ENCODE measurements at regions not wholly inside any gene's neighbourhood (a gene's known extent, or its start where the extent isn't known, plus 50 kb on each side); places are given as distances from the start of the nearest gene placed in this dataset.

DNA sequence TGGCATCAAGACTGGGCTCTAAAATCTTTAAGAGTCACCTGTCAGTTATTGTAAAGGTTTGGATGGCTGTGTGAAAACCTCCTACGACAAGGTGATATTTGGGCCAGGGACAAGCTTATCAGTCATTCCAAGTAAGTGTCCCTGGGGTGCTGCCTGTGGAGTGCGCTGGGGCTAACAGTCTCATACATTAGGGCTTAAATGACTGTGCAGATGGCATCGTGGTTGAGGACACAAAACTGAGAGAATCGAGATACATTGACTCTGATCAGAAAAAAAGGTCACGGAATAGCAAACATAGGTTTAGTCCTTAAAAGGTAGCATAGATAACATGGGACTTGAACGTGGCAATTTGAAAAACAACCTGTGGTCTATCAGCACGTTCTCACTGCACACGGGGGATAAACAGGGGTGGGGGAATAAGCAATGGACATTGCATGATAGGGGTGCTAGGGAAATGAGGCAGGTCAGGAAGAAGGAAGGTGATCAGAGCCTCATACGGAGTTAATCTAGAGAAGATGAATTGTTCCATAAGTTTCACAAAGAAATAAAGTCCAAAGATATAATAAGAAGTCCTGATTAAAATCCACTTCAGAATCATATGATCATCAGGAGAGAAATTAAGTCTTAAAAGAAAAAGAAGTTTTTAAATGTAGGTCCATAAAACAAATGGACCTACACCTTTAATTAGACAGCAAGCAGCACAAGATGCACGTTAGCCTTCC, 100.3 kb downstream of the DAD1 start:
- WGBS = 52% methylated on average over 10 of the region's 10 CpGs
- H3K4me3 ChIP-seq (ENCODE audit: low read depth in 1 of 3, low read length in 3 of 3) = no peak overlapping the region

DNA sequence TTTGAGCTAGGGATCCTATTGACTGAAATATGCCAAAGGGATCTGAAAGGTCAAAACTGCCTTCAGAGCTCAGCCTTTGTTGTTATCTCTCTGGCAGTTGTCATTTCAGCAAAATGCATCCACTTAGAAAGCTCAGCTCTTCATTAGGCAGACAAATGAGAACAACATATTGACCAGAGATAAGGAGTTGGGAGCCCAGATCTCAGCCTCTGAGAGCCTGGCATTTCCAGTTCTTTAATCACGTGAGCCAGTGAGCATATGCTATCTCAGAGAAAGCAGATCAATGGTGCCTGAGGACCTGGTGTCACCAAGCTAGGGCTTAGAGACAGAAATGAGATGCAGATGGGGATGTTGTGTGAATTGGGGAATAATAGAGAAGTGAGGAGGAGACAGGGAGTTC, 101.1 kb downstream of the DAD1 start:
- H3K9me3 ChIP-seq (ENCODE audit: control insufficient read depth in 4 of 4, low read length in 3 of 4) = no peaks in the 10 kb centered on the region
- peaks cover 0 to 10% (median 1%) of the 10 kb centered on the region in 4 donors for H3K27me3 ChIP-seq (ENCODE audit: control insufficient read depth in 4 of 4, insufficient read depth in 4 of 4, low read length in 3 of 4)
- no peak overlapping the region for H3K9ac ChIP-seq (ENCODE audit: low read depth in 1 of 2, low read length in 2 of 2)
- no peak overlapping the region for H3K4me3 ChIP-seq (ENCODE audit: low read depth in 1 of 3, low read length in 3 of 3)
- 32% methylated on average over 1 of the region's 1 CpG for WGBS
- no peaks in the 10 kb centered on the region for H3K4me1 ChIP-seq (ENCODE audit: control insufficient read depth in 4 of 4, insufficient read depth in 4 of 4, low read length in 3 of 4)
- H3K27ac ChIP-seq (ENCODE audit: low read depth in 1 of 2, low read length in 2 of 2) = no peak overlapping the region
- TF ChIP-seq RXRA (IDR thresholded peaks at IDR 0.05) (no peak), EGR1 (IDR thresholded peaks at IDR 0.05; ENCODE audit: low read depth in 2 of 2) (no peak), SP1 (IDR thresholded peaks at IDR 0.05) (no peak), HNF4G (IDR thresholded peaks at IDR 0.05) (no peak), TAF1 (conservative IDR thresholded peaks at IDR 0.05) (no peak)
- TF ChIP-seq, protein P1, sequence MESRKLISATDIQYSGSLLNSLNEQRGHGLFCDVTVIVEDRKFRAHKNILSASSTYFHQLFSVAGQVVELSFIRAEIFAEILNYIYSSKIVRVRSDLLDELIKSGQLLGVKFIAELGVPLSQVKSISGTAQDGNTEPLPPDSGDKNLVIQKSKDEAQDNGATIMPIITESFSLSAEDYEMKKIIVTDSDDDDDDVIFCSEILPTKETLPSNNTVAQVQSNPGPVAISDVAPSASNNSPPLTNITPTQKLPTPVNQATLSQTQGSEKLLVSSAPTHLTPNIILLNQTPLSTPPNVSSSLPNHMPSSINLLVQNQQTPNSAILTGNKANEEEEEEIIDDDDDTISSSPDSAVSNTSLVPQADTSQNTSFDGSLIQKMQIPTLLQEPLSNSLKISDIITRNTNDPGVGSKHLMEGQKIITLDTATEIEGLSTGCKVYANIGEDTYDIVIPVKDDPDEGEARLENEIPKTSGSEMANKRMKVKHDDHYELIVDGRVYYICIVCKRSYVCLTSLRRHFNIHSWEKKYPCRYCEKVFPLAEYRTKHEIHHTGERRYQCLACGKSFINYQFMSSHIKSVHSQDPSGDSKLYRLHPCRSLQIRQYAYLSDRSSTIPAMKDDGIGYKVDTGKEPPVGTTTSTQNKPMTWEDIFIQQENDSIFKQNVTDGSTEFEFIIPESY (IDR thresholded peaks at IDR 0.05) = no peak
- DNase-seq (ENCODE audit: low spot score) = no peak
- no peaks in the 10 kb centered on the region for H3K36me3 ChIP-seq (ENCODE audit: control insufficient read depth in 4 of 4, insufficient read depth in 3 of 4, low read depth in 1 of 4, low read length in 3 of 4)

More for the DNA sequence above, 100.3 kb downstream of the DAD1 start:
- no peak for TF ChIP-seq YY1 (IDR thresholded peaks at IDR 0.05)
- TF ChIP-seq, protein P2, sequence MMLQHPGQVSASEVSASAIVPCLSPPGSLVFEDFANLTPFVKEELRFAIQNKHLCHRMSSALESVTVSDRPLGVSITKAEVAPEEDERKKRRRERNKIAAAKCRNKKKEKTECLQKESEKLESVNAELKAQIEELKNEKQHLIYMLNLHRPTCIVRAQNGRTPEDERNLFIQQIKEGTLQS (IDR thresholded peaks at IDR 0.05) = no peak
- TF ChIP-seq, protein P1 (IDR thresholded peaks at IDR 0.05) = no peak
- no peak for TF ChIP-seq RAD21 (IDR thresholded peaks at IDR 0.05)
- TF ChIP-seq FOXA1 (IDR thresholded peaks at IDR 0.05) = no peak
- no peak for TF ChIP-seq RXRA (IDR thresholded peaks at IDR 0.05)
- Histone ChIP-seq H3K9me3 (ENCODE audit: control insufficient read depth in 4 of 4, low read length in 3 of 4) (no peaks in the 10 kb centered on the region), H3K9ac (ENCODE audit: low read depth in 1 of 2, low read length in 2 of 2) (no peak overlapping the region), H3K36me3 (ENCODE audit: control insufficient read depth in 4 of 4, insufficient read depth in 3 of 4, low read depth in 1 of 4, low read length in 3 of 4) (no peaks in the 10 kb centered on the region), H3K4me1 (ENCODE audit: control insufficient read depth in 4 of 4, insufficient read depth in 4 of 4, low read length in 3 of 4) (no peaks in the 10 kb centered on the region), H3K27ac (ENCODE audit: low read depth in 1 of 2, low read length in 2 of 2) (no peak overlapping the region), H3K27me3 (ENCODE audit: control insufficient read depth in 4 of 4, insufficient read depth in 4 of 4, low read length in 3 of 4) (peaks cover 0 to 8% (median 1%) of the 10 kb centered on the region in 4 donors)
- DNase-seq (ENCODE audit: low spot score) = no peak

DNA sequence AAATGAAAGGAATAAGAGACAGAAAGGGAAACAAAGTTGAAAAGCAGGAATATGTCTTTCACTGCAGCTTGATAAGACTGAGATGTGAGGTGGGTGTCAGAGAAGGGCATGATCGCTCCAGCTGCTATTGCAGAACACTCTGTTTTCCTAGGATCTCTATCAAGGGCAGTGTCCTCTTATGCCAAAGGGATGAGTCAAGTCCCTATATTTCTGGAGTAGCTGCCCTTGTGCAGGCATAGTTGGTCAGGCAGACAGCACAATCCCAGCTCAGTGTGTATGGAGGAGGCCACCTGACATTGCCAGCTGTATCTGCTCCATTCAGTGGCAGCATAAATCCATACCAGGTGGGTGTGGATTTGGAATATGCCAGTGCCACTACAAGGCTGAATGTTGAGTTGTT, 101.6 kb downstream of the DAD1 start:
- Histone ChIP-seq H3K4me1 (ENCODE audit: control insufficient read depth in 4 of 4, insufficient read depth in 4 of 4, low read length in 3 of 4) (no peaks in the 10 kb centered on the region), H3K9ac (ENCODE audit: low read depth in 1 of 2, low read length in 2 of 2) (no peak overlapping the region), H3K36me3 (ENCODE audit: control insufficient read depth in 4 of 4, insufficient read depth in 3 of 4, low read depth in 1 of 4, low read length in 3 of 4) (no peaks in the 10 kb centered on the region), H3K27ac (ENCODE audit: low read depth in 1 of 2, low read length in 2 of 2) (no peak overlapping the region), H3K27me3 (ENCODE audit: control insufficient read depth in 4 of 4, insufficient read depth in 4 of 4, low read length in 3 of 4) (peaks cover 0 to 10% (median 1%) of the 10 kb centered on the region in 4 donors), H3K9me3 (ENCODE audit: control insufficient read depth in 4 of 4, low read length in 3 of 4) (no peaks in the 10 kb centered on the region), H3K4me3 (ENCODE audit: low read depth in 1 of 3, low read length in 3 of 3) (no peak overlapping the region)
- TF ChIP-seq, protein P2 (IDR thresholded peaks at IDR 0.05) = no peak
- TF ChIP-seq, protein P3, sequence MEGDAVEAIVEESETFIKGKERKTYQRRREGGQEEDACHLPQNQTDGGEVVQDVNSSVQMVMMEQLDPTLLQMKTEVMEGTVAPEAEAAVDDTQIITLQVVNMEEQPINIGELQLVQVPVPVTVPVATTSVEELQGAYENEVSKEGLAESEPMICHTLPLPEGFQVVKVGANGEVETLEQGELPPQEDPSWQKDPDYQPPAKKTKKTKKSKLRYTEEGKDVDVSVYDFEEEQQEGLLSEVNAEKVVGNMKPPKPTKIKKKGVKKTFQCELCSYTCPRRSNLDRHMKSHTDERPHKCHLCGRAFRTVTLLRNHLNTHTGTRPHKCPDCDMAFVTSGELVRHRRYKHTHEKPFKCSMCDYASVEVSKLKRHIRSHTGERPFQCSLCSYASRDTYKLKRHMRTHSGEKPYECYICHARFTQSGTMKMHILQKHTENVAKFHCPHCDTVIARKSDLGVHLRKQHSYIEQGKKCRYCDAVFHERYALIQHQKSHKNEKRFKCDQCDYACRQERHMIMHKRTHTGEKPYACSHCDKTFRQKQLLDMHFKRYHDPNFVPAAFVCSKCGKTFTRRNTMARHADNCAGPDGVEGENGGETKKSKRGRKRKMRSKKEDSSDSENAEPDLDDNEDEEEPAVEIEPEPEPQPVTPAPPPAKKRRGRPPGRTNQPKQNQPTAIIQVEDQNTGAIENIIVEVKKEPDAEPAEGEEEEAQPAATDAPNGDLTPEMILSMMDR (IDR thresholded peaks at IDR 0.05; ENCODE audit: low read depth, low read length, missing input control) = no peak
- no peak for DNase-seq (ENCODE audit: low spot score)
- 85% methylated on average over 1 of the region's 1 CpG for WGBS

Measured in liver (tissue), 8 donors.